ENCODE measurements at regions not wholly inside any gene's neighbourhood (a gene's known extent, or its start where the extent isn't known, plus 50 kb on each side); places are given as distances from the start of the nearest gene placed in this dataset.

DNA sequence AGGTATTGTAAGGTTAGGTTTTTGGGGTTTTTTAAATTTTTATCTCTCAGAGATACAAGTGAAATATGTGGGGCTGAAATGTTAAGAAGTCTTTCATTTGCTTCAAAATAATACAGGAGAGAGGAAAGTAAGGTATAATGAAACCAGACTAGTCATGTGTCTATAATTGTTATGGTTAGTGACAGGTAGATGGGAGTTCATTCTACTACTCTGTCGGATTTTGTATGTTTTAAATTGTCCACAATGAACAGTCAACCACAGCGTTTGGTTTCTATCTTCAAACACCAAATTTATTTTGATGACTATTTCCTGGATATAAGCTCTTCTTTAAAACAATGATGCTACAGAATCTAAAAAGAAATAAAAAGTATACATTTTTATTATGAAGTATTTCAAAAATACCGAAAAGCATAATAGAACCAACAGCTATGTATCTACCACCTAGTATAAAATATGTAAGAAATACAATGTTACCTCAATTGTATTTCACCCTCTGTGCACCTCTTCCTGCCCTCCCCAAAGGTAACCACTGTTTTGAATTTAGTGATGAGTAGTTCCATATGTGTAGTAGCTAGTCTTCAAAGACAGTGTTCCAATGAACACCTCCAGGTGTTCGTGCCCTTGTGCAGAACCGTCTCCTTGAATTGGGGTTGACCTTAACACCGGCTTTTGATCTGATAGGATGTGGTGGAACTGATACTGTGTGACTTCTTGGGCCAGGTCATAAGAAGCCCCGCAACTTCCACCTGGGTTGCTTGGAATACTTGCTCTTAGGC lies 74.8 kb upstream of the CDK1 start:
- TF ChIP-seq, protein P1, sequence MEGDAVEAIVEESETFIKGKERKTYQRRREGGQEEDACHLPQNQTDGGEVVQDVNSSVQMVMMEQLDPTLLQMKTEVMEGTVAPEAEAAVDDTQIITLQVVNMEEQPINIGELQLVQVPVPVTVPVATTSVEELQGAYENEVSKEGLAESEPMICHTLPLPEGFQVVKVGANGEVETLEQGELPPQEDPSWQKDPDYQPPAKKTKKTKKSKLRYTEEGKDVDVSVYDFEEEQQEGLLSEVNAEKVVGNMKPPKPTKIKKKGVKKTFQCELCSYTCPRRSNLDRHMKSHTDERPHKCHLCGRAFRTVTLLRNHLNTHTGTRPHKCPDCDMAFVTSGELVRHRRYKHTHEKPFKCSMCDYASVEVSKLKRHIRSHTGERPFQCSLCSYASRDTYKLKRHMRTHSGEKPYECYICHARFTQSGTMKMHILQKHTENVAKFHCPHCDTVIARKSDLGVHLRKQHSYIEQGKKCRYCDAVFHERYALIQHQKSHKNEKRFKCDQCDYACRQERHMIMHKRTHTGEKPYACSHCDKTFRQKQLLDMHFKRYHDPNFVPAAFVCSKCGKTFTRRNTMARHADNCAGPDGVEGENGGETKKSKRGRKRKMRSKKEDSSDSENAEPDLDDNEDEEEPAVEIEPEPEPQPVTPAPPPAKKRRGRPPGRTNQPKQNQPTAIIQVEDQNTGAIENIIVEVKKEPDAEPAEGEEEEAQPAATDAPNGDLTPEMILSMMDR (IDR thresholded peaks at IDR 0.05; ENCODE audit: borderline replicate concordance, insufficient read depth, low read depth, low read length), result no peak
- no peak overlapping the region for H3K4me3 ChIP-seq (ENCODE audit: low read depth, low read length)

DNA sequence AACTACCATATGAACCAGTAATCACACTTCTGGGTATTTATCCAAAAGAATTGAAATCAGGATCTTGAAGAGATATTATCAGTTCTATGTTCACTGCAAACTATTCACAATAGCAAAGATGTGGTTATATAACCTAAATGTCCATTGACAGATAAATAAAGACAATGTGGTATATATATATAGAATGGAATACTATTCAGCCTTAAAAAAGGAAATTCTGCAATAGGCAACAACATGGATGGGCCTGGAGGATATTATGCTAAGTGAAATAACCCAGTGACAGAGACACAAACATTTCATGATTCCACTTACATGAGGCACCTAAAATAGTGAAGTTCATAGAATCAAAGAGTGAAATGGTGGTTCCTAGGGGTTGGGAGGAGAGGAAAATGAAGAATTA lies 90.6 kb upstream of the CDK1 start:
- TF ChIP-seq, protein P1 (IDR thresholded peaks at IDR 0.05; ENCODE audit: borderline replicate concordance, insufficient read depth, low read depth, low read length), result no peak
- H3K4me3 ChIP-seq (ENCODE audit: low read depth, low read length), result no peak overlapping the region

DNA sequence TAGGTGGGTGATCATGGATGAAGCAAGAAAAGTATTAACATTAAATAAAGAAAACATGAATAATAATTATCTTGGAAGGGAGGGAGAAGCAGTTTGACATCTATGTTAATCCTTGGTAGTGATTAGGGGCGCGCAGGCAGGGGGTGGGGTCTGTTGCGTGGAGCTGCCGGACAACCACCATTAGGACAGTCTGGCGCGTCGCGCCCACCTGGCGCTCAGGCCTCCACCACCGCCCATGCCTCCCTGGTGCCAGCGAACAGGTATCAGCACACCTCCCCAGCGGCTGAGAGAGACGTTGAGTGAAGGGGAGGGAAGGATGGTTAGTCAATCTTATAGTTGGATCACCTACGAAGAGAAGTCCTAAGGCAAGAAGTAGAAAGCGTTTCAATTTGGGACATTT lies 94.2 kb upstream of the CDK1 start:
- TF ChIP-seq, protein P1 (IDR thresholded peaks at IDR 0.05; ENCODE audit: borderline replicate concordance, insufficient read depth, low read depth, low read length), result no peak
- no peak overlapping the region for H3K4me3 ChIP-seq (ENCODE audit: low read depth, low read length)

DNA sequence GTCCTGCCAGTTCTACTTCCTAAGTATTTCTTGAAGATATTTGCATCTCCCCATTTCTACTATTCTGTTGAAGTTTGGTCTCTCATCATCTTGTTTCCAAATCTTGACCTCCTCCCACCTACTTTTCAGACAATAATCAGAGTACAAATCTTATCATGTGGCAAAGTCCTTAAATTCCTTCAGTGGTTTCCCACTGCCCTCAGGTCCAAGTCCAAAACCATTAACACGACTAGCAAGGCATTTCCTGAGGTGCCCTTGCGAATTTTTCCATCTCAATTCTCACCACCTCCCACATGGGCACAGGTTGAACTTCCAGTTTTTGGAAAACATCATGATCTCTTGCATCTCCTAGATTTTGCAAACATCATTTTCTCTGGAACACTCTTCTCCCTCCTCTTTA lies 97.2 kb upstream of the CDK1 start:
- TF ChIP-seq, protein P1 (IDR thresholded peaks at IDR 0.05; ENCODE audit: borderline replicate concordance, insufficient read depth, low read depth, low read length), result no peak
- no peak overlapping the region for H3K4me3 ChIP-seq (ENCODE audit: low read depth, low read length)

DNA sequence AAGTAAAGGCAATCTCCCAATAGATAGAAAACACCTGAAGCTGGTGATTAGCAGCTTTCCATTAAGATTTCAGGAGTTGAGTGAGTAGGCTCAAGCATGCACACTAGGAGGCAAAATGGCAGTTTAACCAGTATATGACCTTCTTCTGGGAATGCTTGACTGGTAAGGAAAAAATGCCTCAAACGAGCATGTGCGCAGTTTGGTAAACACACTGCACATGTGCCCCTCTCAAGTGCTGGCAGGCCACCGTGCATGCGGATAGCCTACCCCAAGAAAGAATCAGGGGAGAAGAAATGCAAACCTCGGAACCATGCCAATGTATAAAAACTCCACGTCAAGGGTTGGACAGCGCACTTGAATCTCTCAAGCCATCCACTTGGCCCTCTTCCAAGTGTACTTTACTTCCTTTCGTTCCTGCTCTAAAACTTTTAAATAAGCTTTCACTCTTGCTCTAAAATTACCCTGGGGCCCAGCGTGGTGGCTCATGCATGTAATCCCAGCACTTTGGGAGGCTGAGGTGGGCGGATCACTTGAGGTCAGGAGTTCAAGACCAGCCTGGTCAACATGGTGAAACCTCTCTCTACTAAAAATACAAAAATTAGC lies 98.8 kb upstream of the CDK1 start:
- no peak overlapping the region for H3K4me3 ChIP-seq (ENCODE audit: low read depth, low read length)
- TF ChIP-seq, protein P1 (IDR thresholded peaks at IDR 0.05; ENCODE audit: borderline replicate concordance, insufficient read depth, low read depth, low read length), result no peak

DNA sequence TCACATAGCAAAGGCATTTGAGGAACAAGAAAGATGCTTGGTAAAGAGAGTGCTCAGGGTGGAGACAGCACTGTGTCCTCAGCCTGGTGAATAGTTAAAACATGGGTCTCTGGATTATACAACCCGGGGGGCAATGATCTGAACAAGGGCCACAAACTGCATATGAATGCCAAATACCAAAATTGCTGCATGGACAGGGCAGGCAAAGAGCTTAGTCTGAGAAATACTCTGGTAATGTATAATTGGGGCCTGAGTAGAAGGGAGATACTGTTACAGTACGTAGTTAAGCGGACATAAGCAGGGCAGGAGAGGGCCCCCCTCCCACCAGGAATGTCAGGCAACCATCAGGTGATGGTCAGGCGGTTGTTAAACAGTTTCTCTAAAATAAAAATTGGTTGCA lies 99.3 kb upstream of the CDK1 start:
- TF ChIP-seq, protein P1 (IDR thresholded peaks at IDR 0.05; ENCODE audit: borderline replicate concordance, insufficient read depth, low read depth, low read length), result no peak
- no peak overlapping the region for H3K4me3 ChIP-seq (ENCODE audit: low read depth, low read length)

All from GM12875 (cell line).